ENCODE measurements at regions not wholly inside any gene's neighbourhood (a gene's known extent, or its start where the extent isn't known, plus 50 kb on each side); places are given as distances from the start of the nearest gene placed in this dataset.

- no peak for DNase-seq (ENCODE audit: extremely low spot score in 2 of 2)
- no peak overlapping the region for H3K27ac ChIP-seq
- H3K4me3 ChIP-seq = no peak overlapping the region
- no peak for TF ChIP-seq POLR2A (IDR thresholded peaks at IDR 0.05)
- no peak for TF ChIP-seq CTCF (IDR thresholded peaks at IDR 0.05)
- no peak for TF ChIP-seq POLR2AphosphoS5 (IDR thresholded peaks at IDR 0.05; ENCODE audit: insufficient read depth in 1 of 2, low read depth in 1 of 2)
- no peaks in the 10 kb centered on the region for H3K27me3 ChIP-seq
- H3K9me3 ChIP-seq = no peaks in the 10 kb centered on the region
- no peaks in the 10 kb centered on the region for H3K36me3 ChIP-seq
- H3K4me1 ChIP-seq = no peaks in the 10 kb centered on the region
- intact Hi-C loops (cut with DNase I) = no loop called here
These were observed 80.3 kb upstream of the GATB start for GRCh38 chr4:151841107-151841506.

GRCh38 chr4:151835467-151835866, 74.7 kb upstream of the GATB start:
- H3K36me3 ChIP-seq = no peaks in the 10 kb centered on the region
- DNase-seq (ENCODE audit: extremely low spot score in 2 of 2) = no peak
- no peaks in the 10 kb centered on the region for H3K9me3 ChIP-seq
- no peaks in the 10 kb centered on the region for H3K27me3 ChIP-seq
- intact Hi-C loops (cut with DNase I) = no loop called here
- TF ChIP-seq POLR2AphosphoS5 (IDR thresholded peaks at IDR 0.05; ENCODE audit: insufficient read depth in 1 of 2, low read depth in 1 of 2) (no peak), POLR2A (IDR thresholded peaks at IDR 0.05) (no peak), CTCF (IDR thresholded peaks at IDR 0.05) (no peak)
- H3K4me3 ChIP-seq = no peak overlapping the region
- H3K4me1 ChIP-seq = no peaks in the 10 kb centered on the region
- H3K27ac ChIP-seq = no peak overlapping the region

- no peaks in the 10 kb centered on the region for H3K27me3 ChIP-seq
- intact Hi-C loops (cut with DNase I) = no loop called here
- H3K9me3 ChIP-seq = no peaks in the 10 kb centered on the region
- H3K36me3 ChIP-seq = no peaks in the 10 kb centered on the region
- no peaks in the 10 kb centered on the region for H3K4me1 ChIP-seq
- DNase-seq (ENCODE audit: extremely low spot score in 2 of 2) = no peak
- no peak overlapping the region for H3K27ac ChIP-seq
- no peak for TF ChIP-seq POLR2AphosphoS5 (IDR thresholded peaks at IDR 0.05; ENCODE audit: insufficient read depth in 1 of 2, low read depth in 1 of 2)
- TF ChIP-seq POLR2A (IDR thresholded peaks at IDR 0.05) = no peak
- TF ChIP-seq CTCF (IDR thresholded peaks at IDR 0.05) = no peak
- H3K4me3 ChIP-seq = no peak overlapping the region
These were observed 72.4 kb upstream of the GATB start for GRCh38 chr4:151833174-151833573.

GRCh38 chr4:151831526-151831925, 70.7 kb upstream of the GATB start:
- no peaks in the 10 kb centered on the region for H3K27me3 ChIP-seq
- no peak overlapping the region for H3K4me3 ChIP-seq
- no peak for TF ChIP-seq POLR2A (IDR thresholded peaks at IDR 0.05)
- TF ChIP-seq POLR2AphosphoS5 (IDR thresholded peaks at IDR 0.05; ENCODE audit: insufficient read depth in 1 of 2, low read depth in 1 of 2) = no peak
- TF ChIP-seq CTCF (IDR thresholded peaks at IDR 0.05) = no peak
- intact Hi-C loops (cut with DNase I) = no loop called here
- DNase-seq (ENCODE audit: extremely low spot score in 2 of 2) = no peak
- no peaks in the 10 kb centered on the region for H3K36me3 ChIP-seq
- no peaks in the 10 kb centered on the region for H3K4me1 ChIP-seq
- H3K9me3 ChIP-seq = no peaks in the 10 kb centered on the region
- no peak overlapping the region for H3K27ac ChIP-seq

GRCh38 chr4:151830168-151830567, 69.4 kb upstream of the GATB start:
- Histone ChIP-seq H3K4me1 (no peaks in the 10 kb centered on the region), H3K9me3 (no peaks in the 10 kb centered on the region), H3K27ac (no peak overlapping the region), H3K36me3 (no peaks in the 10 kb centered on the region), H3K27me3 (no peaks in the 10 kb centered on the region), H3K4me3 (no peak overlapping the region)
- intact Hi-C loops (cut with DNase I) = no loop called here
- no peak for DNase-seq (ENCODE audit: extremely low spot score in 2 of 2)
- TF ChIP-seq CTCF (IDR thresholded peaks at IDR 0.05) (no peak), POLR2A (IDR thresholded peaks at IDR 0.05) (no peak), POLR2AphosphoS5 (IDR thresholded peaks at IDR 0.05; ENCODE audit: insufficient read depth in 1 of 2, low read depth in 1 of 2) (no peak)

All from vagina (tissue), 2 donors.